HEK293 (cell line): ENCODE measurements at regions not wholly inside any gene's neighbourhood (a gene's known extent, or its start where the extent isn't known, plus 50 kb on each side); places are given as distances from the start of the nearest gene placed in this dataset.

Source experiments
- CTCF ChIA-PET: fragments of 350-600 bp; formaldehyde crosslinking; extraction: SDS; loops from one replicate; lab custom pipeline; 2021; ENCODE audit warnings: antibody characterized with exemption; lab: Yijun Ruan, JAX
- POLR2A ChIA-PET: fragments of 300-600 bp; formaldehyde crosslinking; extraction: SDS; loops from one replicate; lab custom pipeline; 2020; ENCODE audit warnings: antibody characterized with exemption, inconsistent platforms; lab: Yijun Ruan, JAX
- H3K27ac ChIP-seq: fragments of 200-500 bp; sonication (Bioruptor generic); 2 replicates; pipeline ENCODE4 v1.5.1; 2014; ENCODE audit warnings: low read depth, low read length, control low read depth, inconsistent platforms; ENCODE audit errors: extremely low read depth
- H3K36me3 ChIP-seq, 2 experiments: fragments of 200-500 bp in 1 of 2; sonication (Bioruptor generic) in 1 of 2; 1 replicate in 1 of 2; 2 replicates in 1 of 2; pipeline ENCODE4 v1.5.1; 2014 to 2017; ENCODE audit warnings: inconsistent platforms in 2 of 2, low read length in 2 of 2; ENCODE audit not compliant: control insufficient read depth in 2 of 2, insufficient read depth in 1 of 2
- H3K4me1 ChIP-seq: fragments of 200-500 bp; sonication (Bioruptor generic); 2 replicates; pipeline ENCODE4 v1.5.1; 2014; ENCODE audit warnings: mild to moderate bottlenecking, low read length, inconsistent platforms; ENCODE audit not compliant: control insufficient read depth, insufficient read depth
- H3K4me3 ChIP-seq: 2 replicates; pipeline ENCODE4 v1.5.1; 2011; ENCODE audit warnings: low read depth, mild to moderate bottlenecking, control low read depth, low read length, moderate library complexity
- H3K9me3 ChIP-seq: fragments of 200-500 bp; sonication (Bioruptor generic); 2 replicates; pipeline ENCODE4 v1.5.1; 2014; ENCODE audit warnings: low read depth, low read length, inconsistent platforms; ENCODE audit not compliant: control insufficient read depth, insufficient read depth
- EGR2 ChIP-seq: fragments of 450-650 bp; formaldehyde crosslinking; IDR thresholded peaks from 2 replicates; pipeline ENCODE4 v1.5.1; 2016; ENCODE audit warnings: low read depth, missing biosample characterization, missing genetic modification characterization
- GLIS1 ChIP-seq: fragments of 450-650 bp; formaldehyde crosslinking; IDR thresholded peaks from 2 replicates; pipeline ENCODE4 v1.5.1; 2016; ENCODE audit warnings: missing biosample characterization, missing genetic modification characterization
- KLF8 ChIP-seq: fragments of 450-650 bp; formaldehyde crosslinking; IDR thresholded peaks from 2 replicates; pipeline ENCODE4 v1.5.1; 2016; ENCODE audit warnings: missing biosample characterization, missing genetic modification characterization
- MEIS1 ChIP-seq: sonication (generic); formaldehyde crosslinking; IDR thresholded peaks from 2 replicates; pipeline ENCODE4 v1.8.1; 2022; ENCODE audit warnings: missing genetic modification reagents, mild to moderate bottlenecking, borderline replicate concordance
- ZFHX2 ChIP-seq: fragments of 450-650 bp; formaldehyde crosslinking; conservative IDR thresholded peaks from 2 replicates; pipeline ENCODE4 v1.5.1; 2016; ENCODE audit warnings: missing biosample characterization, missing genetic modification characterization
- ZNF169 ChIP-seq: fragments of 450-650 bp; formaldehyde crosslinking; IDR thresholded peaks from 2 replicates; pipeline ENCODE4 v1.5.1; 2016; ENCODE audit warnings: missing biosample characterization, missing genetic modification characterization
- ZNF354C ChIP-seq: fragments of 450-650 bp; formaldehyde crosslinking; IDR thresholded peaks from 2 replicates; pipeline ENCODE4 v1.5.1; 2016; ENCODE audit warnings: missing biosample characterization, missing genetic modification characterization, low read depth, borderline replicate concordance
- ZNF366 ChIP-seq: fragments of 450-650 bp; formaldehyde crosslinking; conservative IDR thresholded peaks from 2 replicates; pipeline ENCODE4 v1.5.1; 2016; ENCODE audit warnings: missing biosample characterization, missing genetic modification characterization
- ZNF404 ChIP-seq: fragments of 450-650 bp; formaldehyde crosslinking; IDR thresholded peaks from 2 replicates; pipeline ENCODE4 v1.5.1; 2017; ENCODE audit warnings: missing biosample characterization, missing genetic modification characterization
- ZNF501 ChIP-seq: fragments of 450-650 bp; formaldehyde crosslinking; IDR thresholded peaks from 2 replicates; pipeline ENCODE4 v1.5.1; 2016; ENCODE audit warnings: missing biosample characterization, missing genetic modification characterization
- ZNF548 ChIP-seq: fragments of 450-650 bp; formaldehyde crosslinking; IDR thresholded peaks from 2 replicates; pipeline ENCODE4 v1.5.1; 2016; ENCODE audit warnings: missing biosample characterization, missing genetic modification characterization
- ZNF571 ChIP-seq: fragments of 450-650 bp; formaldehyde crosslinking; IDR thresholded peaks from 2 replicates; pipeline ENCODE4 v1.5.0; 2017; ENCODE audit warnings: missing biosample characterization, missing genetic modification characterization
- ZNF585B ChIP-seq: fragments of 450-650 bp; formaldehyde crosslinking; IDR thresholded peaks from 2 replicates; pipeline ENCODE4 v1.5.1; 2016; ENCODE audit warnings: missing biosample characterization, missing genetic modification characterization
- ZNF629 ChIP-seq: fragments of 450-650 bp; formaldehyde crosslinking; IDR thresholded peaks from 2 replicates; pipeline ENCODE4 v1.5.1; 2017; ENCODE audit warnings: missing biosample characterization, missing genetic modification characterization
- ZNF701 ChIP-seq: fragments of 450-650 bp; formaldehyde crosslinking; IDR thresholded peaks from 2 replicates; pipeline ENCODE4 v1.5.1; 2016; ENCODE audit warnings: missing biosample characterization, missing genetic modification characterization
- ZXDB ChIP-seq: fragments of 450-650 bp; formaldehyde crosslinking; IDR thresholded peaks from 2 replicates; pipeline ENCODE4 v1.5.1; 2016; ENCODE audit warnings: missing biosample characterization, missing genetic modification characterization
- TF ChIP-seq, protein P1 (sequence below): fragments of 450-650 bp; formaldehyde crosslinking; IDR thresholded peaks from 2 replicates; pipeline ENCODE4 v1.5.1; 2016; ENCODE audit warnings: missing biosample characterization, missing genetic modification characterization
- TF ChIP-seq, protein P2 (sequence below): fragments of 450-650 bp; formaldehyde crosslinking; IDR thresholded peaks from 2 replicates; pipeline ENCODE4 v1.5.1; 2016; ENCODE audit warnings: missing biosample characterization, missing genetic modification characterization, borderline replicate concordance

DNA sequence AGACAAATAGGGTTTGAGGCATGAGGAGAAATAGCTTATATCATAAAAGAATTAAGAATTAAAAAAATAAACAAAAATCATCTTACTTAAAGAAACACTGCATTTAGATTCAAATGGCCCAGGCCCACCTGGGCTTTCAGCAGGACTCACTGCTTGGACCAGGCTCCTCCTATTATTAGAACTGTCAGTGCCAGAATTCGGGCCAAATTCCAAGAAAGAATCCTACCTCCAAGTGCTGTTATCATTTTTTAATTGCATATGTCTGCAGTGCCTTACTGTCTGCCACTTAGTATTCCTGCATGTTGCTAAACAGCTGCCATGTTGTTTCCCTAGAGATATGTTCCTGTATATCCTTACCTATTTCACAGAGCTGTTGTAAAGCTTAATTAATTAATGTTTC, 112.0 kb downstream of the BARHL2 start (continued):
- TF ChIP-seq ZNF571 (tag by site-specific recombination) (no peak), ZNF366 (tag by site-specific recombination) (no peak), ZNF629 (tag by site-specific recombination) (no peak)

DNA sequence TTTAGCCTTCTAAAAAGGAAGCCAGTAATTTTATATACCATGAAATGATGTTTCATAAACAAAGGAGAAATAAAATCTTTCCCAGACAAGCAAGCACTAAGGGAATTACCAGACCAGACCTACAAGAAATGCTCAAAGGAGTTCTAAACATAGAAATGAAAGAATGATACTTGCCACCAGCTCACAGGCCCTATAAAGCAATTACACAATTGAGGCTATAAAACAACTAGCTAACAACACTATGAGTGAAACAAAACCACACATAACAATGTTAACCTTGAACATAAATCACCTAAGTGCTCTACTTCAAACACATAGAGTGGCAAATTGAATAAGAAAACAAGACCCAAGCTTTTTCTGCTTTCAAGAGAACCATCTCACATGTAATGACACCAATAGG, 123.8 kb downstream of the BARHL2 start:
- H3K27ac ChIP-seq: no peak overlapping the region
- H3K4me3 ChIP-seq: no peak overlapping the region
- no peaks in the 10 kb centered on the region for H3K36me3 ChIP-seq
- POLR2A ChIA-PET: no interaction called here
- CTCF ChIA-PET: no interaction called here
- no peaks in the 10 kb centered on the region; the same call in 1 of the 2 replicates for H3K9me3 ChIP-seq
- TF ChIP-seq MEIS1 (CRISPR knock-in tag) (no peak), ZFHX2 (tag by site-specific recombination) (no peak), GLIS1 (tag by site-specific recombination) (no peak), ZNF354C (no peak)
- TF ChIP-seq, protein P1, sequence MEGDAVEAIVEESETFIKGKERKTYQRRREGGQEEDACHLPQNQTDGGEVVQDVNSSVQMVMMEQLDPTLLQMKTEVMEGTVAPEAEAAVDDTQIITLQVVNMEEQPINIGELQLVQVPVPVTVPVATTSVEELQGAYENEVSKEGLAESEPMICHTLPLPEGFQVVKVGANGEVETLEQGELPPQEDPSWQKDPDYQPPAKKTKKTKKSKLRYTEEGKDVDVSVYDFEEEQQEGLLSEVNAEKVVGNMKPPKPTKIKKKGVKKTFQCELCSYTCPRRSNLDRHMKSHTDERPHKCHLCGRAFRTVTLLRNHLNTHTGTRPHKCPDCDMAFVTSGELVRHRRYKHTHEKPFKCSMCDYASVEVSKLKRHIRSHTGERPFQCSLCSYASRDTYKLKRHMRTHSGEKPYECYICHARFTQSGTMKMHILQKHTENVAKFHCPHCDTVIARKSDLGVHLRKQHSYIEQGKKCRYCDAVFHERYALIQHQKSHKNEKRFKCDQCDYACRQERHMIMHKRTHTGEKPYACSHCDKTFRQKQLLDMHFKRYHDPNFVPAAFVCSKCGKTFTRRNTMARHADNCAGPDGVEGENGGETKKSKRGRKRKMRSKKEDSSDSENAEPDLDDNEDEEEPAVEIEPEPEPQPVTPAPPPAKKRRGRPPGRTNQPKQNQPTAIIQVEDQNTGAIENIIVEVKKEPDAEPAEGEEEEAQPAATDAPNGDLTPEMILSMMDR (tag by site-specific recombination): no peak
- H3K4me1 ChIP-seq: no peaks in the 10 kb centered on the region

DNA sequence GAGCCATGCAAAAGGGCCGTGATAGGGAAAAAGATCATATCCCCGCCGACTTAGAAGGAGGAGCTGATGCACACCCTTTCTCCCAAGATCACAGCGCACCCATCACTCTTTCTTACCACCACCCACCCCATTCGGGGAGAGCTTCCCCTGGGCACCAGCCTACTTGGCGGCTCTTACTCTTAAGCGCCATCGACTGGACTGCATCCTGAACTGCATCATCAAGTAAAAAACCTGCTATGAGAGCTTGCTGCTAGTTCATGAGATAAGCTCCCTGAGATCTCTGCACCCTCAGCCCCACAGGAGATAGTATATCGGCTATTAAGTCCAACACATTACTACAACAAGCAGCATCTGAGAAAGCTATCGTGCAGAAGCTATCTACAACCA, 125.1 kb downstream of the BARHL2 start:
- Histone ChIP-seq H3K9me3 (no peaks in the 10 kb centered on the region; the same call in 1 of the 2 replicates), H3K36me3 (no peaks in the 10 kb centered on the region), H3K4me1 (no peaks in the 10 kb centered on the region), H3K27ac (no peak overlapping the region), H3K4me3 (no peak overlapping the region)
- TF ChIP-seq ZNF548 (tag by site-specific recombination): no peak
- TF ChIP-seq ZNF585B (tag by site-specific recombination): no peak
- POLR2A ChIA-PET: interaction anchor here (0.7 kb wide), 1 partner anchor 122 kb away, joined by 3 read pairs; no protein-coding TSS in a partner anchor
- CTCF ChIA-PET: interaction anchor here (0.5 to 1.1 kb wide), 3 partner anchors 13 to 382 kb away, joined by 3 read pairs; no protein-coding TSS in a partner anchor

DNA sequence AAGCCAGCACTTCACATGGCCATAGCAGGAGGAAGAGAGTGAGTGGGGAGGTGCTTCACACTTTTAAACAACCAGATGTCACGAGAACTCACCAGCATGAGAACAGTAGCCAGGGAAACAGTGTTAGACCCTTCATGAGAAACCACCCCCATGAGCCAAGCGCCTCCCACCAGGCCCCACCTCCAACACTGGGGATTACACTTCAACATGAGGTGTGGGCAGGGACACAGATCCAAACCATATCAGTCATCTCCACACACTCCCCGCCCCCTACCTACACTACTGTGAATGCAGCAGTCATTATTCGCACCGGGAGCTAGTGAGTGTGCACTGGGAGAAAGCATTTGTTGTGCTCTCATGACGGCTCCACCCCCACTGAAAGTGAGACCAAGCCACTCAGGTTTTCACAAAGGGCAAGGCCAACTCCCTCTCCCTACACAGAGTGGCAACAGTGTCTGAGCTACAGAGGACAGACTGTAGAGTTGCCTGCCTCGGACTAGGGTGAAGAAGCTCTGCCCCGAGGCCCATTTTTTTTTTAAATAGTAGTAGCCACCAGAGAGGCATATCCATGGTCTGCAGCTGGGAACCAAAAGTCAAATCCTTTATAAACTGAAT, 125.6 kb downstream of the BARHL2 start:
- Histone ChIP-seq H3K9me3 (no peaks in the 10 kb centered on the region; the same call in 1 of the 2 replicates), H3K4me1 (no peaks in the 10 kb centered on the region), H3K36me3 (no peaks in the 10 kb centered on the region), H3K4me3 (no peak overlapping the region), H3K27ac (no peak overlapping the region)
- TF ChIP-seq EGR2 (peak; percentile 74), ZNF701 (tag by site-specific recombination) (no peak), KLF8 (tag by site-specific recombination) (no peak), ZFHX2 (tag by site-specific recombination) (peak; percentile 49; the same call in 1 of the 2 replicates), ZNF501 (tag by site-specific recombination) (no peak)
- ChIA-PET CTCF (interaction anchor here (0.8 to 1.1 kb wide), 2 partner anchors 13 to 25 kb away, joined by 3 read pairs; no protein-coding TSS in a partner anchor), POLR2A (interaction anchor here (0.7 kb wide), 1 partner anchor 123 kb away, joined by 3 read pairs; no protein-coding TSS in a partner anchor)

DNA sequence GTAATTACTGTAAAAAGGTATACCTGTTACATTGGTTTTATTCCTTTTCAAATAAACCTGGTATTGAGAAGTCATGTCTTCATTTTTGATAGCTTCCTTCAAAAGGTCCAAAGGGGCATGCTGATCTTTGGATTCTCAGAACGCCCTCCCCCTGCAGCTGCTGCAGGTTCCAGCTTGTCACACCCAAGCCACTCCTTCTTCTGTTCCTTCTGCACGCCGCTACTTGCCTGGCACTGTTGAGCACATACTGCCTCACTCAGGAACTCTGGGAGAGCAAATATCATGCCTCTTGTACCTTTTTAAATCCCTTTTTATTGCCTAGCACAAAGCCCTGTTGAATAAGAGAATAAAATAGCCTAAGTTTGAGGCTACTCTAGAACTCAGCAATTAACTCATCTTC, 136.9 kb downstream of the BARHL2 start:
- no peaks in the 10 kb centered on the region for H3K4me1 ChIP-seq
- CTCF ChIA-PET: interaction anchor here (0.6 to 1.9 kb wide), 4 partner anchors 10 to 532 kb away, joined by 3 to 16 read pairs (median 3); no protein-coding TSS in a partner anchor
- no peak for TF ChIP-seq KLF8 (tag by site-specific recombination)
- no peak for TF ChIP-seq ZNF169 (tag by site-specific recombination)
- TF ChIP-seq, protein P2, sequence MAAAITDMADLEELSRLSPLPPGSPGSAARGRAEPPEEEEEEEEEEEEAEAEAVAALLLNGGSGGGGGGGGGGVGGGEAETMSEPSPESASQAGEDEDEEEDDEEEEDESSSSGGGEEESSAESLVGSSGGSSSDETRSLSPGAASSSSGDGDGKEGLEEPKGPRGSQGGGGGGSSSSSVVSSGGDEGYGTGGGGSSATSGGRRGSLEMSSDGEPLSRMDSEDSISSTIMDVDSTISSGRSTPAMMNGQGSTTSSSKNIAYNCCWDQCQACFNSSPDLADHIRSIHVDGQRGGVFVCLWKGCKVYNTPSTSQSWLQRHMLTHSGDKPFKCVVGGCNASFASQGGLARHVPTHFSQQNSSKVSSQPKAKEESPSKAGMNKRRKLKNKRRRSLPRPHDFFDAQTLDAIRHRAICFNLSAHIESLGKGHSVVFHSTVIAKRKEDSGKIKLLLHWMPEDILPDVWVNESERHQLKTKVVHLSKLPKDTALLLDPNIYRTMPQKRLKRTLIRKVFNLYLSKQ (tag by site-specific recombination): no peak
- TF ChIP-seq ZXDB (tag by site-specific recombination): no peak
- TF ChIP-seq ZNF404 (tag by site-specific recombination): no peak
- TF ChIP-seq ZNF571 (tag by site-specific recombination): no peak
- TF ChIP-seq, all 188 proteins: peak for 0
- Histone ChIP-seq H3K36me3 (no peaks in the 10 kb centered on the region), H3K27ac (no peak overlapping the region), H3K9me3 (no peaks in the 10 kb centered on the region), H3K4me3 (no peak overlapping the region)
- POLR2A ChIA-PET: no interaction called here
